Caco-2 (cell line): ENCODE measurements at regions not wholly inside any gene's neighbourhood (a gene's known extent, or its start where the extent isn't known, plus 50 kb on each side); places are given as distances from the start of the nearest gene placed in this dataset.

Experiments used
- BruUV-seq: library from RNA; stranded (reverse); fragments of 400-500 nt; replicated peaks from 2 replicates; lab custom pipeline; 2021; lab: Mats Ljungman, UMichigan
- CTCF ChIA-PET: fragments of 300-600 bp; sonication (Branson Sonifier 250); formaldehyde crosslinking; loops from one replicate; lab custom pipeline; 2022; ENCODE audit warnings: antibody characterized with exemption; lab: Charles Lee
- POLR2A ChIA-PET: fragments of 300-600 bp; sonication (Branson Sonifier 250); formaldehyde crosslinking; loops from one replicate; lab custom pipeline; 2022; ENCODE audit warnings: antibody characterized with exemption; lab: Charles Lee
- DNase-seq, 2 experiments: peaks; one replicate each; pipeline versions ENCODE4 v3.0.0 to v3.0.0-alpha.2; 2020 to 2022
- H3K27me3 ChIP-seq: replicated peaks from 2 replicates; pipeline ENCODE4 v1.6.0; 2011; ENCODE audit warnings: low read length; ENCODE audit not compliant: control insufficient read depth, insufficient read depth
- H3K36me3 ChIP-seq: 2 replicates; pipeline ENCODE4 v1.5.1; 2011; ENCODE audit warnings: low read length; ENCODE audit not compliant: control insufficient read depth, insufficient read depth
- H3K4me1 ChIP-seq: fragments of 250-450 bp; sonication (Bioruptor Pico); 2 replicates; pipeline ENCODE4 v1.5.1; 2020; ENCODE audit warnings: mild to moderate bottlenecking
- H3K4me3 ChIP-seq: 2 replicates; pipeline ENCODE4 v1.5.1; 2011; ENCODE audit warnings: low read depth, mild to moderate bottlenecking, control low read depth, low read length
- H3K9me3 ChIP-seq: fragments of 250-450 bp; sonication (Bioruptor Pico); 2 replicates; pipeline ENCODE4 v1.5.1; 2020; ENCODE audit warnings: mild to moderate bottlenecking, moderate library complexity
- H3K27ac Mint-ChIP-seq: one replicate; pipeline ENCODE4 v1.8.0; 2022; ENCODE audit warnings: mixed read lengths; ENCODE audit not compliant: unreplicated experiment
- H3K27me3 Mint-ChIP-seq: one replicate; pipeline ENCODE4 v1.8.0; 2022; ENCODE audit warnings: mixed read lengths; ENCODE audit not compliant: insufficient read depth, unreplicated experiment
- H3K36me3 Mint-ChIP-seq: one replicate; pipeline ENCODE4 v1.8.0; 2022; ENCODE audit warnings: mild to moderate bottlenecking, mixed read lengths; ENCODE audit not compliant: insufficient read depth, unreplicated experiment
- H3K4me1 Mint-ChIP-seq: one replicate; pipeline ENCODE4 v1.8.0; 2022; ENCODE audit warnings: low read depth, mixed read lengths; ENCODE audit not compliant: unreplicated experiment
- H3K4me3 Mint-ChIP-seq: one replicate; pipeline ENCODE4 v1.8.0; 2022; ENCODE audit warnings: mild to moderate bottlenecking, moderate library complexity, mixed read lengths; ENCODE audit not compliant: unreplicated experiment
- H3K9me3 Mint-ChIP-seq: one replicate; pipeline ENCODE4 v1.8.0; 2022; ENCODE audit warnings: mixed read lengths; ENCODE audit not compliant: unreplicated experiment
- intact Hi-C: fragments of 100-400 bp; cut with micrococcal nuclease; formaldehyde crosslinking; loops from one replicate; pipeline ENCODE4 v1.10.0; 2022; ENCODE audit not compliant: unreplicated experiment
- TF ChIP-seq, protein P1 (sequence below), 2 experiments: fragments of 200-600 bp in 1 of 2; IDR thresholded peaks; 1 replicate in 1 of 2; 2 replicates in 1 of 2; pipeline versions ENCODE4 v1.5.1 to v1.8.0; 2011 to 2022; ENCODE audit warnings: antibody characterized with exemption in 1 of 2, control low read depth in 1 of 2, inconsistent platforms in 1 of 2, low read depth in 1 of 2, low read length in 1 of 2, mild to moderate bottlenecking in 1 of 2, moderate library complexity in 1 of 2; ENCODE audit not compliant: insufficient read depth in 1 of 2, severe bottlenecking in 1 of 2, unreplicated experiment in 1 of 2

DNA sequence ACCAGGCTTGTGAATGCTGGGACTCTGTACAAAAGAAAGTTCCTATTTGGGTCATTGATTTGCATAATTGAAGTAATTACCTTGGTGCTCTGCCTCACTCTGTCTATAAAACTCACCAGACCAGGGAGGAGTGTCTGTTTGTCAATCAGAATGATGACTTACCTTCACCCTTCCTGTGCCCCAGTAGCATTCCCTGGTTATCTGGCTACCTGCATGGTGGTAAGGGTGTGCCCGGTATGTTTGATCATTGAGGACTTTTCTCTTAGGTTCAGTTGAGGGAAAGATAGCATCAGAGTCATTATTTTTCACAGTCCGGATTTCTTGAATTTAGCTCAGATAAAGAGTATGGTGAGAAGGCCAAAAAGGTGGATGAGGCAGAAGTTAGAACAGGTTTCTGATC lies 190.0 kb downstream of the BRINP2 start:
- Mint-ChIP-seq H3K4me1 (no peaks in the 10 kb centered on the region), H3K27me3 (peaks cover 7% of the 10 kb centered on the region), H3K36me3 (no peaks in the 10 kb centered on the region), H3K27ac (no peak overlapping the region), H3K4me3 (no peak overlapping the region), H3K9me3 (no peaks in the 10 kb centered on the region)
- TF ChIP-seq, protein P1, sequence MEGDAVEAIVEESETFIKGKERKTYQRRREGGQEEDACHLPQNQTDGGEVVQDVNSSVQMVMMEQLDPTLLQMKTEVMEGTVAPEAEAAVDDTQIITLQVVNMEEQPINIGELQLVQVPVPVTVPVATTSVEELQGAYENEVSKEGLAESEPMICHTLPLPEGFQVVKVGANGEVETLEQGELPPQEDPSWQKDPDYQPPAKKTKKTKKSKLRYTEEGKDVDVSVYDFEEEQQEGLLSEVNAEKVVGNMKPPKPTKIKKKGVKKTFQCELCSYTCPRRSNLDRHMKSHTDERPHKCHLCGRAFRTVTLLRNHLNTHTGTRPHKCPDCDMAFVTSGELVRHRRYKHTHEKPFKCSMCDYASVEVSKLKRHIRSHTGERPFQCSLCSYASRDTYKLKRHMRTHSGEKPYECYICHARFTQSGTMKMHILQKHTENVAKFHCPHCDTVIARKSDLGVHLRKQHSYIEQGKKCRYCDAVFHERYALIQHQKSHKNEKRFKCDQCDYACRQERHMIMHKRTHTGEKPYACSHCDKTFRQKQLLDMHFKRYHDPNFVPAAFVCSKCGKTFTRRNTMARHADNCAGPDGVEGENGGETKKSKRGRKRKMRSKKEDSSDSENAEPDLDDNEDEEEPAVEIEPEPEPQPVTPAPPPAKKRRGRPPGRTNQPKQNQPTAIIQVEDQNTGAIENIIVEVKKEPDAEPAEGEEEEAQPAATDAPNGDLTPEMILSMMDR (IDR thresholded peaks at IDR 0.05; ENCODE audit: insufficient read depth in 1 of 2, low read depth in 1 of 2, low read length in 1 of 2, severe bottlenecking in 1 of 2, unreplicated experiment in 1 of 2): no peak
- intact Hi-C loops: no loop called here
- no TSS peak for BruUV-seq
- no peaks in the 10 kb centered on the region for H3K4me1 ChIP-seq
- H3K4me3 ChIP-seq: no peak overlapping the region
- no peak for DNase-seq
- no peaks in the 10 kb centered on the region for H3K36me3 ChIP-seq
- CTCF ChIA-PET: no interaction called here
- no peaks in the 10 kb centered on the region for H3K27me3 ChIP-seq
- POLR2A ChIA-PET: no interaction called here
- H3K9me3 ChIP-seq: no peaks in the 10 kb centered on the region

DNA sequence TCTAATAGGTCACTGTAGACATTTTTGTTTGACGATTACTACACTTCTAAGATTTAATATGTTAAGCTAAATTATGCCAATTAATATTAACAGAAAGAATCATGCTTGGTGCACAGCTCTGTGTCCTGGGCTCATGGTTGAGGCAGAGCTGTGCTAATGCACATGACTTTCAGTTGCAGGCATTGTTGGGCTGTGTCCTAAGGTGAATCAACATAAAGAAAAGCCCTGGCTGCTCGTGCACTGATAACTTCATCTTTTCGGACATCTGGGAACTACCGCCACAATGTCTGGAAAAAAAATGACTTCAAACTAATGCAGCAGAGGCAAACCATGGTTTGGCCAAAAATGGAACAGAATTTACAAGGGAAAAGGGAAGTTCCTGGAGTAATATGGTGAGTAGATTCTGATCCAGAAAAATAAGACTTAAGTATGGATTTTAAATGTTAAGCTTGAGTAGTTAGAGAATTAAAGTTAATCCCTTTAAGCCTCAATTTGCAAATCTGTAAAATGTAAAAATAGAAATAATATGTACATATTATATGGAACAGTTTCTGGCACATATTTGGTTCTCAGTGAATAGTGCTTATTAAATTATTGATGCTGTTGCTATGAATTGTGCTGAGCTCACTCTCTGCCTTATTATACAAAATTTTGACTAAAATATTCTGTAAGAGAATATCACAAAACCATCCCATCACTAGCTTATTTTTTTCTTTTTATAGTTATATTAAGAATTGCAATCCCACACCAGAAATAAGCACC lies 186.1 kb downstream of the BRINP2 start:
- Mint-ChIP-seq H3K27me3 (peaks cover 7% of the 10 kb centered on the region), H3K27ac (no peak overlapping the region), H3K9me3 (no peaks in the 10 kb centered on the region), H3K4me3 (no peak overlapping the region), H3K36me3 (no peaks in the 10 kb centered on the region), H3K4me1 (no peaks in the 10 kb centered on the region)
- Histone ChIP-seq H3K27me3 (no peaks in the 10 kb centered on the region), H3K9me3 (no peaks in the 10 kb centered on the region), H3K4me3 (no peak overlapping the region), H3K4me1 (no peaks in the 10 kb centered on the region), H3K36me3 (no peaks in the 10 kb centered on the region)
- BruUV-seq: no TSS peak
- DNase-seq: no peak
- intact Hi-C loops: no loop called here
- TF ChIP-seq, protein P1 (IDR thresholded peaks at IDR 0.05; ENCODE audit: insufficient read depth in 1 of 2, low read depth in 1 of 2, low read length in 1 of 2, severe bottlenecking in 1 of 2, unreplicated experiment in 1 of 2): no peak
- POLR2A ChIA-PET: no interaction called here
- CTCF ChIA-PET: no interaction called here

DNA sequence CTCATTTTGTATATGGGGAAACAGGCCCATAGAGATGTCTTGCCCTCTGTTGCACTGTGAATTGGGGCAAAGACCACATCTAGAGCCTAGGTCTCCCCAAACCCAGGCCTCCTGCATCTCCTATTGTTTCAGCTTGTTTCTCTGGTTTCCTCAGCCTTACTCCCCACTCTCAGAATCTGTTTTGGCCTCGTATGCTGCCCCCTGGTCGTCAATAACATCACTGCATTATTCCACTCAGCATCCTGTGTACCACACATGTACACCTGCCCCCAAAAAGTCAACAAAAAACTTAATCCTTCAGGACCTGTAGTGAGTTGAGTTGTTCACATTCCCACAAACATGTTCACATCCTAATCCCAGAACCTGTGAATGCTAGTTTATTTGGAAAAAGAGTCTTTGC lies 184.8 kb downstream of the BRINP2 start:
- H3K4me1 ChIP-seq: no peaks in the 10 kb centered on the region
- no peaks in the 10 kb centered on the region for H3K36me3 ChIP-seq
- TF ChIP-seq, protein P1 (IDR thresholded peaks at IDR 0.05; ENCODE audit: insufficient read depth in 1 of 2, low read depth in 1 of 2, low read length in 1 of 2, severe bottlenecking in 1 of 2, unreplicated experiment in 1 of 2): peak; percentile 14 to 64
- no peak overlapping the region for H3K4me3 ChIP-seq
- H3K27me3 ChIP-seq: no peaks in the 10 kb centered on the region
- peak in 1 of 2 experiments; percentile 38 for DNase-seq
- peaks cover 7% of the 10 kb centered on the region for H3K27me3 Mint-ChIP-seq
- H3K27ac Mint-ChIP-seq: no peak overlapping the region
- H3K9me3 ChIP-seq: no peaks in the 10 kb centered on the region
- POLR2A ChIA-PET: no interaction called here
- BruUV-seq: no TSS peak
- no peak overlapping the region for H3K4me3 Mint-ChIP-seq
- CTCF ChIA-PET: no interaction called here
- intact Hi-C loops: loop anchor here (1.0 kb wide), 1 partner anchor 458 kb away; no protein-coding TSS in a partner anchor
- H3K4me1 Mint-ChIP-seq: no peaks in the 10 kb centered on the region
- H3K9me3 Mint-ChIP-seq: no peaks in the 10 kb centered on the region
- no peaks in the 10 kb centered on the region for H3K36me3 Mint-ChIP-seq
